Muscle of leg (tissue), 3 donors: ENCODE measurements at regions not wholly inside any gene's neighbourhood (a gene's known extent, or its start where the extent isn't known, plus 50 kb on each side); places are given as distances from the start of the nearest gene placed in this dataset.
"Not testable (repeated sequence)": the region's sequence is repeated elsewhere in the genome, so short reads cannot be mapped to it uniquely, and the experiment has no call there.

Experiments
- DNase-seq: peaks from one replicate; pipeline ENCODE4 v3.0.0; 2013
- H3K27ac ChIP-seq: one replicate; pipeline ENCODE4 v1.5.1; 2013; ENCODE audit warnings: mild to moderate bottlenecking, low read length, control low read depth
- H3K27me3 ChIP-seq: one replicate; pipeline ENCODE4 v1.6.1; 2013; ENCODE audit warnings: low read length; ENCODE audit not compliant: control insufficient read depth, insufficient read depth
- H3K36me3 ChIP-seq: one replicate; pipeline ENCODE4 v1.6.1; 2013; ENCODE audit warnings: low read length; ENCODE audit not compliant: control insufficient read depth, insufficient read depth
- H3K4me1 ChIP-seq: one replicate; pipeline ENCODE4 v1.6.1; 2013; ENCODE audit warnings: low read length; ENCODE audit not compliant: control insufficient read depth, insufficient read depth
- H3K4me3 ChIP-seq: one replicate; pipeline ENCODE4 v1.5.1; 2013; ENCODE audit warnings: low read length, control low read depth
- H3K9me3 ChIP-seq: replicated peaks from 2 replicates; pipeline ENCODE4 v1.6.1; 2013; ENCODE audit warnings: low read depth, low read length; ENCODE audit not compliant: control insufficient read depth
- WGBS: methylation state at CpG from one replicate; pipeline ENCODE4 v1.1.5; 2013; ENCODE audit warnings: missing lambda C conversion rate; ENCODE audit not compliant: insufficient coverage; 5-methylcytosine and 5-hydroxymethylcytosine counted together

GRCh38 chr10:81733542-81733941 is 141.5 kb upstream of the NRG3 start:
- WGBS: no CpG with 5 or more reads among the region's 1 CpG
- no peak for DNase-seq
- no peak overlapping the region for H3K27ac ChIP-seq
- no peaks in the 10 kb centered on the region for H3K36me3 ChIP-seq
- H3K9me3 ChIP-seq: peaks cover 10% of the 10 kb centered on the region
- H3K4me3 ChIP-seq: no peak overlapping the region
- H3K27me3 ChIP-seq: no peaks in the 10 kb centered on the region
- no peaks in the 10 kb centered on the region for H3K4me1 ChIP-seq

GRCh38 chr10:81735167-81735566 is 139.8 kb upstream of the NRG3 start:
- not testable (repeated sequence) for DNase-seq
- 83% methylated on average over 7 of the region's 9 CpGs for WGBS

GRCh38 chr10:81759111-81759510 is 115.9 kb upstream of the NRG3 start:
- WGBS: no CpG with 5 or more reads among the region's 2 CpGs
- Histone ChIP-seq H3K27ac (no peak overlapping the region), H3K36me3 (no peaks in the 10 kb centered on the region), H3K27me3 (no peaks in the 10 kb centered on the region), H3K4me1 (no peaks in the 10 kb centered on the region), H3K4me3 (no peak overlapping the region), H3K9me3 (no peaks in the 10 kb centered on the region)
- peak; percentile 2 for DNase-seq

More at GRCh38 chr10:81735167-81735566, 139.8 kb upstream of the NRG3 start:
- not testable (repeated sequence) for H3K27ac ChIP-seq, H3K36me3 ChIP-seq, H3K27me3 ChIP-seq, H3K4me1 ChIP-seq, H3K4me3 ChIP-seq
- H3K9me3 ChIP-seq: peaks cover 10% of the 10 kb centered on the region

- Histone ChIP-seq H3K27ac (no peak overlapping the region), H3K36me3 (no peaks in the 10 kb centered on the region), H3K9me3 (peaks cover 12% of the 10 kb centered on the region), H3K27me3 (no peaks in the 10 kb centered on the region), H3K4me3 (no peak overlapping the region), H3K4me1 (no peaks in the 10 kb centered on the region)
- no peak for DNase-seq
- WGBS: 90% methylated on average over 31 of the region's 31 CpGs
Observed at GRCh38 chr10:81784111-81784597, 90.8 kb upstream of the NRG3 start.

- no peaks in the 10 kb centered on the region for H3K9me3 ChIP-seq
- H3K4me1 ChIP-seq: no peaks in the 10 kb centered on the region
- H3K36me3 ChIP-seq: no peaks in the 10 kb centered on the region
- H3K4me3 ChIP-seq: no peak overlapping the region
- no peaks in the 10 kb centered on the region for H3K27me3 ChIP-seq
- H3K27ac ChIP-seq: no peak overlapping the region
- DNase-seq: no peak
- WGBS: no CpG with 5 or more reads among the region's 2 CpGs
Observed at GRCh38 chr10:81792729-81793128, 82.3 kb upstream of the NRG3 start.

- no peaks in the 10 kb centered on the region for H3K4me1 ChIP-seq
- no peaks in the 10 kb centered on the region for H3K27me3 ChIP-seq
- no peak for DNase-seq
- no peak overlapping the region for H3K4me3 ChIP-seq
- no peaks in the 10 kb centered on the region for H3K36me3 ChIP-seq
- no peak overlapping the region for H3K27ac ChIP-seq
- WGBS: no CpG with 5 or more reads among the region's 3 CpGs
- H3K9me3 ChIP-seq: peaks cover 3% of the 10 kb centered on the region
Observed at GRCh38 chr10:81806842-81807241, 68.2 kb upstream of the NRG3 start.

GRCh38 chr10:81814842-81815241 is 60.2 kb upstream of the NRG3 start:
- WGBS: no CpG with 5 or more reads among the region's 2 CpGs
- no peak overlapping the region for H3K27ac ChIP-seq
- H3K4me3 ChIP-seq: no peak overlapping the region
- H3K27me3 ChIP-seq: no peaks in the 10 kb centered on the region
- no peaks in the 10 kb centered on the region for H3K9me3 ChIP-seq
- H3K36me3 ChIP-seq: no peaks in the 10 kb centered on the region
- no peaks in the 10 kb centered on the region for H3K4me1 ChIP-seq
- no peak for DNase-seq

GRCh38 chr10:81817596-81818170 is 57.3 kb upstream of the NRG3 start:
- DNase-seq: no peak
- Histone ChIP-seq H3K27me3 (no peaks in the 10 kb centered on the region), H3K9me3 (no peaks in the 10 kb centered on the region), H3K36me3 (no peaks in the 10 kb centered on the region), H3K4me3 (no peak overlapping the region), H3K27ac (no peak overlapping the region), H3K4me1 (no peaks in the 10 kb centered on the region)
- 92% methylated on average over 4 of the region's 9 CpGs for WGBS

GRCh38 chr10:81820418-81820817 is 54.6 kb upstream of the NRG3 start:
- no peaks in the 10 kb centered on the region for H3K4me1 ChIP-seq
- no peak overlapping the region for H3K4me3 ChIP-seq
- DNase-seq: no peak
- H3K27me3 ChIP-seq: no peaks in the 10 kb centered on the region
- no CpG with 5 or more reads among the region's 1 CpG for WGBS
- H3K27ac ChIP-seq: no peak overlapping the region
- no peaks in the 10 kb centered on the region for H3K9me3 ChIP-seq
- no peaks in the 10 kb centered on the region for H3K36me3 ChIP-seq
